A172 (cell line): ENCODE measurements at regions not wholly inside any gene's neighbourhood (a gene's known extent, or its start where the extent isn't known, plus 50 kb on each side); places are given as distances from the start of the nearest gene placed in this dataset.
A peak's percentile ranks its signal among the peaks of the same experiment; 100 is the strongest.
"Not testable (repeated sequence)": the region's sequence is repeated elsewhere in the genome, so short reads cannot be mapped to it uniquely, and the experiment has no call there.

Experiments
- DNase-seq: peaks from one replicate; pipeline ENCODE4 v3.0.0-alpha.2; 2015; ENCODE audit warnings: low spot score

DNA sequence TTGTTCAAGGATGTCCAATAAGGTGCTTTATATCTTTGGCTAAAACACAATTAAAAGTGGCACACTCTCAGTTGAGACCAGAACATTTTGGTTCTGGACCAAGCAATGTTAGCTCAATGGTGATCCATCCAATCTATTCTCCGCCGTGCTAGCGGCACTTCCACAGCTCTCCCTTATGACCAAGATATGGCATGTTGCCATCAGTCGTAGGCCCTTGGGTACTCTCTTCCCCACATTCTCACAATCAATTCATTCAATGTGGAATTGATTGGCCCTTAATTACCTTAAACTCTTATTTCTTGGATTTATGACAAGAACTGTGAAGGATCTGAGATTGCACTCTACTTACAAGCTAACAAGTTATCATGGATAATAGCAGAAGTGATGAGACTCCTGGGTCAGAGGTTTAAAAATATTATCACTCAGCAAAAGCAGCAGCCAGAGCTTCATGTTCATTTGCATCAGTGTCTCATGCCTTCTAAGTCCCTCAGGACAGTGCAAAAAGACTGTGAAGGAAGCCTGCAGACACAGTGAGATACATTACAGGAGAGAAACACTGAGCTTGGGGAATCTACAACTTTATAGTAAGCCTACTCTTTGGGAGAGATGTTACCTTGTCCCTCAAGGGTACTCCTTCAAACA lies 80.0 kb upstream of the ARG1 start:
- DNase-seq, result no peak

GRCh38 chr6:131504387-131504786 lies 68.6 kb upstream of the ARG1 start:
- not testable (repeated sequence) for DNase-seq

DNA sequence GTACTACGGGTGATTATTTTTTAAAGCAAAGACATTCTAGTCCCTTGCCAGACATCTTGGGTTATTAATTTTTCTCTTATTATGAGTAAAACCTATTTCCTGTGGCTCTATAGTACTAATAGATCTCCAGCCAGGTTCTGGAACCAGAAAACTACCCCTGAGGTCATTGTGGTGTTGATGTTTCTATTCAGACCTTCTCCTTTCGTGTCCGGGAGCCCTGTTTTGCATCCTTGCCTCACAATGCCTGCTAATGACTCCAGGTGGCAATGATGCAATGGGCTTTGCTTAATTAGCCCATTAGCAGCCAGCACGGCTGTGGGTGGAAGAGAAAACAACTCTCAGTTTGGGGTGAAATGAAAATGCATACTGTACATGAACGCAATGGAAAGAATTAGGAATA lies 62.9 kb upstream of the ARG1 start:
- no peak for DNase-seq

GRCh38 chr6:131510591-131510990 lies 62.4 kb upstream of the ARG1 start:
- no peak for DNase-seq

GRCh38 chr6:131519670-131520436 lies 53.2 kb upstream of the ARG1 start:
- DNase-seq, result peak; percentile 23
